ENCODE measurements at regions not wholly inside any gene's neighbourhood (a gene's known extent, or its start where the extent isn't known, plus 50 kb on each side); places are given as distances from the start of the nearest gene placed in this dataset.

DNA sequence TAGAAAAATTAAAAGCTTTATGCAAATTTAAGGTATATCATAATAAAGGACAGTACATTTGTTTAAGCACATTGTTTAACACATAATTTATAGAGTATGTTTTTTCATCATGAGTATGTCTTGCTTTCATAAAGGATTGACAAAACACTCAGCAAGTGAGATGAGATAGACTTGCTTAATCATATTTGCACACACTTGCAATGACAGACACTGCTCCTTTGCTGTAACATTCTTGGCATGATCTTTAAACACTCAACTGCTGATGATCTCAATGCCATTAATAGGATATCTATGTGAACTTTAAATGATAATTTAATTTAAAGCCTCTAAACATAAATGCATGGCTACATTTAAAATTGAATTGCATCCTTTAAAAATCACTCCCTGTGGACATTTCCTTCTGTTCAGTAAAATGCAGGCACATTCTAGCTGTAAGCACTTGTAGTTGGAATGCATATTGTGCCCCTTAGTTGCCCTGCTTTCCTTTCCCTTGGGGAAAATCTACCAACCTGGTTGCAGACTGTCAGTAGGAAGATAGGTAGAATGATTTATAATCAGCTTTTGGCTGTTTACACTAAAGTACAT lies 979.0 kb downstream of the TMTC2 start:
- no peak for TF ChIP-seq EZH2phosphoT487 (IDR thresholded peaks at IDR 0.05; ENCODE audit: low read depth)
- TF ChIP-seq, protein P1, sequence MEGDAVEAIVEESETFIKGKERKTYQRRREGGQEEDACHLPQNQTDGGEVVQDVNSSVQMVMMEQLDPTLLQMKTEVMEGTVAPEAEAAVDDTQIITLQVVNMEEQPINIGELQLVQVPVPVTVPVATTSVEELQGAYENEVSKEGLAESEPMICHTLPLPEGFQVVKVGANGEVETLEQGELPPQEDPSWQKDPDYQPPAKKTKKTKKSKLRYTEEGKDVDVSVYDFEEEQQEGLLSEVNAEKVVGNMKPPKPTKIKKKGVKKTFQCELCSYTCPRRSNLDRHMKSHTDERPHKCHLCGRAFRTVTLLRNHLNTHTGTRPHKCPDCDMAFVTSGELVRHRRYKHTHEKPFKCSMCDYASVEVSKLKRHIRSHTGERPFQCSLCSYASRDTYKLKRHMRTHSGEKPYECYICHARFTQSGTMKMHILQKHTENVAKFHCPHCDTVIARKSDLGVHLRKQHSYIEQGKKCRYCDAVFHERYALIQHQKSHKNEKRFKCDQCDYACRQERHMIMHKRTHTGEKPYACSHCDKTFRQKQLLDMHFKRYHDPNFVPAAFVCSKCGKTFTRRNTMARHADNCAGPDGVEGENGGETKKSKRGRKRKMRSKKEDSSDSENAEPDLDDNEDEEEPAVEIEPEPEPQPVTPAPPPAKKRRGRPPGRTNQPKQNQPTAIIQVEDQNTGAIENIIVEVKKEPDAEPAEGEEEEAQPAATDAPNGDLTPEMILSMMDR (IDR thresholded peaks at IDR 0.05; ENCODE audit: low read depth, low read length) = no peak
